ENCODE measurements at regions not wholly inside any gene's neighbourhood (a gene's known extent, or its start where the extent isn't known, plus 50 kb on each side); places are given as distances from the start of the nearest gene placed in this dataset.

- Mint-ChIP-seq H3K27me3 (ENCODE audit: low read depth) (no peaks in the 10 kb centered on the region), H3K36me3 (no peaks in the 10 kb centered on the region), H3K4me3 (no peak overlapping the region), H3K9me3 (no peaks in the 10 kb centered on the region), H3K4me1 (peaks cover 66% of the 10 kb centered on the region), H3K27ac (0 out of 2 replicates have a peak overlapping the region, but pooled peaks have one; percentile 11)
- POLR2A ChIA-PET: no interaction called here
- ATAC-seq (peak; percentile 44), DNase-seq (ENCODE audit: low spot score) (no peak)
- TF ChIP-seq CREM (CRISPR knock-in tag; IDR thresholded peaks at IDR 0.05) (no peak), TEAD4 (CRISPR knock-in tag; IDR thresholded peaks at IDR 0.05) (no peak), ETV6 (CRISPR knock-in tag; IDR thresholded peaks at IDR 0.05) (no peak), E2F4 (CRISPR knock-in tag; IDR thresholded peaks at IDR 0.05; ENCODE audit: borderline replicate concordance, low read depth) (no peak), USF1 (CRISPR knock-in tag; IDR thresholded peaks at IDR 0.05) (no peak), NR1H2 (CRISPR knock-in tag; IDR thresholded peaks at IDR 0.05) (no peak)
- TF ChIP-seq, protein P1, sequence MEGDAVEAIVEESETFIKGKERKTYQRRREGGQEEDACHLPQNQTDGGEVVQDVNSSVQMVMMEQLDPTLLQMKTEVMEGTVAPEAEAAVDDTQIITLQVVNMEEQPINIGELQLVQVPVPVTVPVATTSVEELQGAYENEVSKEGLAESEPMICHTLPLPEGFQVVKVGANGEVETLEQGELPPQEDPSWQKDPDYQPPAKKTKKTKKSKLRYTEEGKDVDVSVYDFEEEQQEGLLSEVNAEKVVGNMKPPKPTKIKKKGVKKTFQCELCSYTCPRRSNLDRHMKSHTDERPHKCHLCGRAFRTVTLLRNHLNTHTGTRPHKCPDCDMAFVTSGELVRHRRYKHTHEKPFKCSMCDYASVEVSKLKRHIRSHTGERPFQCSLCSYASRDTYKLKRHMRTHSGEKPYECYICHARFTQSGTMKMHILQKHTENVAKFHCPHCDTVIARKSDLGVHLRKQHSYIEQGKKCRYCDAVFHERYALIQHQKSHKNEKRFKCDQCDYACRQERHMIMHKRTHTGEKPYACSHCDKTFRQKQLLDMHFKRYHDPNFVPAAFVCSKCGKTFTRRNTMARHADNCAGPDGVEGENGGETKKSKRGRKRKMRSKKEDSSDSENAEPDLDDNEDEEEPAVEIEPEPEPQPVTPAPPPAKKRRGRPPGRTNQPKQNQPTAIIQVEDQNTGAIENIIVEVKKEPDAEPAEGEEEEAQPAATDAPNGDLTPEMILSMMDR (IDR thresholded peaks at IDR 0.05): no peak
- TF ChIP-seq, protein P2, sequence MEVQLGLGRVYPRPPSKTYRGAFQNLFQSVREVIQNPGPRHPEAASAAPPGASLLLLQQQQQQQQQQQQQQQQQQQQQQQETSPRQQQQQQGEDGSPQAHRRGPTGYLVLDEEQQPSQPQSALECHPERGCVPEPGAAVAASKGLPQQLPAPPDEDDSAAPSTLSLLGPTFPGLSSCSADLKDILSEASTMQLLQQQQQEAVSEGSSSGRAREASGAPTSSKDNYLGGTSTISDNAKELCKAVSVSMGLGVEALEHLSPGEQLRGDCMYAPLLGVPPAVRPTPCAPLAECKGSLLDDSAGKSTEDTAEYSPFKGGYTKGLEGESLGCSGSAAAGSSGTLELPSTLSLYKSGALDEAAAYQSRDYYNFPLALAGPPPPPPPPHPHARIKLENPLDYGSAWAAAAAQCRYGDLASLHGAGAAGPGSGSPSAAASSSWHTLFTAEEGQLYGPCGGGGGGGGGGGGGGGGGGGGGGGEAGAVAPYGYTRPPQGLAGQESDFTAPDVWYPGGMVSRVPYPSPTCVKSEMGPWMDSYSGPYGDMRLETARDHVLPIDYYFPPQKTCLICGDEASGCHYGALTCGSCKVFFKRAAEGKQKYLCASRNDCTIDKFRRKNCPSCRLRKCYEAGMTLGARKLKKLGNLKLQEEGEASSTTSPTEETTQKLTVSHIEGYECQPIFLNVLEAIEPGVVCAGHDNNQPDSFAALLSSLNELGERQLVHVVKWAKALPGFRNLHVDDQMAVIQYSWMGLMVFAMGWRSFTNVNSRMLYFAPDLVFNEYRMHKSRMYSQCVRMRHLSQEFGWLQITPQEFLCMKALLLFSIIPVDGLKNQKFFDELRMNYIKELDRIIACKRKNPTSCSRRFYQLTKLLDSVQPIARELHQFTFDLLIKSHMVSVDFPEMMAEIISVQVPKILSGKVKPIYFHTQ (CRISPR knock-in tag; IDR thresholded peaks at IDR 0.05): no peak
- TF ChIP-seq, protein P3, sequence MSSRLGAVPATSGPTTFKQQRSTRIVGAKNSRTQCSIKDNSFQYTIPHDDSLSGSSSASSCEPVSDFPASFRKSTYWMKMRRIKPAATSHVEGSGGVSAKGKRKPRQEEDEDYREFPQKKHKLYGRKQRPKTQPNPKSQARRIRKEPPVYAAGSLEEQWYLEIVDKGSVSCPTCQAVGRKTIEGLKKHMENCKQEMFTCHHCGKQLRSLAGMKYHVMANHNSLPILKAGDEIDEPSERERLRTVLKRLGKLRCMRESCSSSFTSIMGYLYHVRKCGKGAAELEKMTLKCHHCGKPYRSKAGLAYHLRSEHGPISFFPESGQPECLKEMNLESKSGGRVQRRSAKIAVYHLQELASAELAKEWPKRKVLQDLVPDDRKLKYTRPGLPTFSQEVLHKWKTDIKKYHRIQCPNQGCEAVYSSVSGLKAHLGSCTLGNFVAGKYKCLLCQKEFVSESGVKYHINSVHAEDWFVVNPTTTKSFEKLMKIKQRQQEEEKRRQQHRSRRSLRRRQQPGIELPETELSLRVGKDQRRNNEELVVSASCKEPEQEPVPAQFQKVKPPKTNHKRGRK (CRISPR knock-in tag; IDR thresholded peaks at IDR 0.05; ENCODE audit: borderline replicate concordance): no peak
- TF ChIP-seq, protein P4, sequence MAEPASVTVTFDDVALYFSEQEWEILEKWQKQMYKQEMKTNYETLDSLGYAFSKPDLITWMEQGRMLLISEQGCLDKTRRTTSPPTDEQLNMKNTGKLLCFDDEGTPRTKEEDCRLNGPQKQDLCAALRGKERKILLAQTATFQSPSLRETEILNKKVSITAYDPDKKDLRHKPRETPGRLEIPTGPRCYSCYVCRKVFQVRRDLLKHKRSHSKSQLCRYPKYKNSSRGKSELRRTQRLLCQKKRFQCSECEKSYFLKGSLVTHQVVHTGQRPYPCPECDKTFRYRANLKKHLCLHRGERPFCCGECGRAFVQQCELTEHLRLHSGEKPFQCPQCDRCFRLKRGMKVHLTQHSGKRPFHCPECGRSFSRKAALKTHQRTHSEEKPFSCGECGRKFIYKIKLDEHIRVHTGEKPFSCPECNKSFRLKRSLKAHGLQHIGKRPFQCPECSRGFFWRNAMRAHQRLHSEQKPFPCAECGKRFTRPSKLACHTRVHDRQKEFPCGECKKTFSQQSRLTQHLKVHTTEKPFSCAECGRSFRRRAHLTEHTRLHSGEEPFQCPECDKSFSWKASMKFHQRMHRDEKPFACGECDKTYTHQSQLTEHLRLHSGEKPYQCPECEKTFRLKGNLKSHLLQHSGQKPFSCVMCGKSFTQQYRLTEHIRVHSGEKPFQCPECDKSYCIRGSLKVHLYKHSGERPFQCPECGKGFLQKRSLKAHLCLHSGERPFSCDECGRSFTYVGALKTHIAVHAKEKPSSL (CRISPR knock-in tag; conservative IDR thresholded peaks at IDR 0.05): no peak
- CTCF ChIA-PET: interaction anchor here (1.0 kb wide), 1 partner anchor 361 kb away, joined by 3 read pairs; no protein-coding TSS in a partner anchor
Observed at GRCh38 chr5:83001796-83002381, 75.3 kb downstream of the TMEM167A start.

- H3K27me3 Mint-ChIP-seq (ENCODE audit: low read depth): no peaks in the 10 kb centered on the region
- POLR2A ChIA-PET: no interaction called here
- no peak for DNase-seq (ENCODE audit: low spot score)
- peaks cover 60% of the 10 kb centered on the region for H3K4me1 Mint-ChIP-seq
- ATAC-seq: peak; percentile 68
- no peaks in the 10 kb centered on the region for H3K9me3 Mint-ChIP-seq
- no peaks in the 10 kb centered on the region for H3K36me3 Mint-ChIP-seq
- CTCF ChIA-PET: no interaction called here
- no peak overlapping the region for H3K4me3 Mint-ChIP-seq
- H3K27ac Mint-ChIP-seq: peak overlapping the region; percentile 54
- no peak for TF ChIP-seq NFE2L1 (CRISPR knock-in tag; IDR thresholded peaks at IDR 0.05)
- no peak for TF ChIP-seq ARID4B (CRISPR knock-in tag; IDR thresholded peaks at IDR 0.05; ENCODE audit: borderline replicate concordance)
- no peak for TF ChIP-seq ZNF396 (CRISPR knock-in tag; IDR thresholded peaks at IDR 0.05; ENCODE audit: borderline replicate concordance)
- TF ChIP-seq ZMAT4 (CRISPR knock-in tag; IDR thresholded peaks at IDR 0.05): no peak
- TF ChIP-seq, protein P5, sequence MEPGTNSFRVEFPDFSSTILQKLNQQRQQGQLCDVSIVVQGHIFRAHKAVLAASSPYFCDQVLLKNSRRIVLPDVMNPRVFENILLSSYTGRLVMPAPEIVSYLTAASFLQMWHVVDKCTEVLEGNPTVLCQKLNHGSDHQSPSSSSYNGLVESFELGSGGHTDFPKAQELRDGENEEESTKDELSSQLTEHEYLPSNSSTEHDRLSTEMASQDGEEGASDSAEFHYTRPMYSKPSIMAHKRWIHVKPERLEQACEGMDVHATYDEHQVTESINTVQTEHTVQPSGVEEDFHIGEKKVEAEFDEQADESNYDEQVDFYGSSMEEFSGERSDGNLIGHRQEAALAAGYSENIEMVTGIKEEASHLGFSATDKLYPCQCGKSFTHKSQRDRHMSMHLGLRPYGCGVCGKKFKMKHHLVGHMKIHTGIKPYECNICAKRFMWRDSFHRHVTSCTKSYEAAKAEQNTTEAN (CRISPR knock-in tag; IDR thresholded peaks at IDR 0.05): no peak
- TF ChIP-seq FOXK1 (CRISPR knock-in tag; IDR thresholded peaks at IDR 0.05): no peak
Observed at GRCh38 chr5:83000922-83001321, 76.3 kb downstream of the TMEM167A start.
